GM21825 (cell line): ENCODE measurements at regions not wholly inside any gene's neighbourhood (a gene's known extent, or its start where the extent isn't known, plus 50 kb on each side); places are given as distances from the start of the nearest gene placed in this dataset.
A peak's percentile ranks its signal among the peaks of the same experiment; 100 is the strongest.

ENCODE experiments used
- ATAC-seq: cut with Tn5 transposase; IDR thresholded peaks from one replicate; pipeline ENCODE4 v1.9.1; 2021; ENCODE audit warnings: mild to moderate bottlenecking, moderate library complexity; ENCODE audit not compliant: unreplicated experiment

GRCh38 chr5:68554571-68555279 lies 339.2 kb downstream of the PIK3R1 start:
- no peak for ATAC-seq

- ATAC-seq: no peak
Observed at GRCh38 chr5:68555907-68556681, 340.5 kb downstream of the PIK3R1 start.

GRCh38 chr5:68557162-68557936 lies 341.8 kb downstream of the PIK3R1 start:
- no peak for ATAC-seq

- ATAC-seq: no peak
Observed at GRCh38 chr5:68562308-68562707, 346.8 kb downstream of the PIK3R1 start.

GRCh38 chr5:68565427-68565826 lies 349.9 kb downstream of the PIK3R1 start:
- peak; percentile 89 for ATAC-seq

- ATAC-seq: no peak
Observed at GRCh38 chr5:68576805-68577204, 361.2 kb downstream of the PIK3R1 start.

GRCh38 chr5:68582284-68582683 lies 366.7 kb downstream of the PIK3R1 start:
- no peak for ATAC-seq

- ATAC-seq: no peak
Observed at GRCh38 chr5:68587171-68587570, 371.6 kb downstream of the PIK3R1 start.

- no peak for ATAC-seq
Observed at GRCh38 chr5:68591850-68592249, 376.3 kb downstream of the PIK3R1 start.

GRCh38 chr5:68592351-68592750 lies 376.8 kb downstream of the PIK3R1 start:
- no peak for ATAC-seq

- ATAC-seq: no peak
Observed at GRCh38 chr5:68593211-68593671, 377.7 kb downstream of the PIK3R1 start.

- no peak for ATAC-seq
Observed at GRCh38 chr5:68612972-68613371, 397.4 kb downstream of the PIK3R1 start.

- ATAC-seq: no peak
Observed at GRCh38 chr5:68618501-68618900, 402.9 kb downstream of the PIK3R1 start.

- no peak for ATAC-seq
Observed at GRCh38 chr5:68627001-68627400, 411.4 kb downstream of the PIK3R1 start.

- ATAC-seq: no peak
Observed at GRCh38 chr5:68628082-68628814, 412.7 kb downstream of the PIK3R1 start.

GRCh38 chr5:68630354-68630753 lies 414.8 kb downstream of the PIK3R1 start:
- no peak for ATAC-seq

GRCh38 chr5:68631884-68632283 lies 416.3 kb downstream of the PIK3R1 start:
- ATAC-seq: no peak

- ATAC-seq: no peak
Observed at GRCh38 chr5:68641211-68641610, 425.7 kb downstream of the PIK3R1 start.

GRCh38 chr5:68643064-68643463 lies 427.5 kb downstream of the PIK3R1 start:
- ATAC-seq: no peak

GRCh38 chr5:68644971-68645370 lies 429.4 kb downstream of the PIK3R1 start:
- ATAC-seq: peak; percentile 97

- ATAC-seq: no peak
Observed at GRCh38 chr5:68646144-68646543, 430.6 kb downstream of the PIK3R1 start.
